PC-9 (cell line): ENCODE measurements at regions not wholly inside any gene's neighbourhood (a gene's known extent, or its start where the extent isn't known, plus 50 kb on each side); places are given as distances from the start of the nearest gene placed in this dataset.

ENCODE experiments used
- BruUV-seq: library from RNA; stranded (reverse); fragments of 400-500 nt; replicated peaks from 2 replicates; lab custom pipeline; 2021; lab: Mats Ljungman, UMichigan
- CTCF ChIA-PET: fragments of 300-600 bp; sonication (Branson Sonifier 250); formaldehyde crosslinking; loops from one replicate; lab custom pipeline; 2022; ENCODE audit warnings: antibody characterized with exemption; lab: Charles Lee
- POLR2A ChIA-PET: fragments of 300-600 bp; sonication (Branson Sonifier 250); formaldehyde crosslinking; loops from one replicate; lab custom pipeline; 2022; ENCODE audit warnings: antibody characterized with exemption; ENCODE audit not compliant: unreplicated experiment; lab: Charles Lee
- DNase-seq, 2 experiments: peaks; one replicate each; pipeline versions ENCODE4 v3.0.0 to v3.0.0-alpha.2; 2015 to 2022; ENCODE audit warnings: mixed read lengths in 1 of 2
- H2AFZ ChIP-seq: fragments of 200-600 bp; sonication (generic); 2 replicates; pipeline ENCODE4 v1.8.1; 2017; ENCODE audit warnings: antibody characterized with exemption
- H3F3A ChIP-seq: fragments of 200-600 bp; sonication (generic); 2 replicates; pipeline ENCODE4 v1.8.1; 2017; ENCODE audit warnings: antibody characterized with exemption, mild to moderate bottlenecking, low read depth; ENCODE audit not compliant: insufficient read depth
- H3K27ac ChIP-seq: fragments of 200-600 bp; sonication (generic); 2 replicates; pipeline ENCODE4 v1.6.1; 2016; ENCODE audit warnings: mixed run types
- H3K27me3 ChIP-seq: fragments of 200-600 bp; sonication (generic); 2 replicates; pipeline ENCODE4 v1.6.1; 2016; ENCODE audit warnings: low read depth, mixed run types; ENCODE audit not compliant: insufficient read depth
- H3K36me3 ChIP-seq: fragments of 200-600 bp; sonication (generic); 2 replicates; pipeline ENCODE4 v1.6.1; 2016; ENCODE audit warnings: low read depth, mixed run types
- H3K4me1 ChIP-seq: fragments of 200-600 bp; sonication (generic); replicated peaks from 2 replicates; pipeline ENCODE4 v1.6.1; 2016; ENCODE audit warnings: mixed run types; ENCODE audit not compliant: insufficient read depth
- H3K4me2 ChIP-seq: fragments of 200-600 bp; sonication (generic); 2 replicates; pipeline ENCODE4 v1.6.1; 2017; ENCODE audit warnings: mixed run types
- H3K4me3 ChIP-seq: fragments of 200-600 bp; sonication (generic); 2 replicates; pipeline ENCODE4 v1.6.1; 2016; ENCODE audit warnings: mixed run types
- H3K79me2 ChIP-seq: fragments of 200-600 bp; sonication (generic); 2 replicates; pipeline ENCODE4 v1.6.1; 2017; ENCODE audit warnings: low read depth, mixed run types
- H3K9me2 ChIP-seq: fragments of 200-600 bp; sonication (generic); 2 replicates; pipeline ENCODE4 v1.8.1; 2017; ENCODE audit warnings: mild to moderate bottlenecking; ENCODE audit not compliant: insufficient read depth
- H3K9me3 ChIP-seq: fragments of 200-600 bp; sonication (generic); 2 replicates; pipeline ENCODE4 v1.8.1; 2016; ENCODE audit warnings: low read depth; ENCODE audit not compliant: insufficient read depth
- H4K20me1 ChIP-seq: fragments of 200-600 bp; sonication (generic); 2 replicates; pipeline ENCODE4 v1.8.1; 2017; ENCODE audit not compliant: insufficient read depth
- EZH2 ChIP-seq: fragments of 200-600 bp; sonication (generic); IDR thresholded peaks from 2 replicates; pipeline ENCODE4 v1.8.0; 2017; ENCODE audit warnings: antibody characterized with exemption, low read depth
- intact Hi-C: fragments of 100-400 bp; cut with micrococcal nuclease; formaldehyde crosslinking; loops from one replicate; pipeline ENCODE4 v1.10.0; 2022; ENCODE audit not compliant: unreplicated experiment
- TF ChIP-seq, protein P1 (sequence below): fragments of 200-600 bp; sonication (generic); conservative IDR thresholded peaks from 2 replicates; pipeline ENCODE4 v1.6.1; 2017; ENCODE audit warnings: mixed run types, antibody characterized with exemption, mild to moderate bottlenecking, moderate library complexity

DNA sequence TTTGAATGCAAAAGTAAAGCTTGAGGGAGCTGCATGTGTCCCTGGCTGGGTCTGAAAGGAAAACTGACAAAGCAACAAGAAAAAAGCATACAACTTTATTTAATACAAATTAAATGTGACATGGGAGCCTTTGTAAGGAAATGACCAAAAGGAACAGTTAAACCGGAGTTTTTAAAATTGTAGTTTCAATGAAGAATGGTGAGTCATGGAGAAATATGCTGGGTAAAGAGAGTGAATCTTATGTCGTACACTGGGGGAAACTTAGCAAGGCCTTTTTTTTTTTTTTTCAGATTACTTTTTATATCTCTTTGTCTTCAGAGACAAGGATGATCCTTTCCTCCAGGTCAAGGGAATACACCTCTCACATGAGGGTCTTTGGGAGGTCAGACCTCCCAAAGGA, 50.1 kb upstream of the FBXL17 start:
- DNase-seq = no peak
- no peak for TF ChIP-seq EZH2
- TF ChIP-seq, protein P1, sequence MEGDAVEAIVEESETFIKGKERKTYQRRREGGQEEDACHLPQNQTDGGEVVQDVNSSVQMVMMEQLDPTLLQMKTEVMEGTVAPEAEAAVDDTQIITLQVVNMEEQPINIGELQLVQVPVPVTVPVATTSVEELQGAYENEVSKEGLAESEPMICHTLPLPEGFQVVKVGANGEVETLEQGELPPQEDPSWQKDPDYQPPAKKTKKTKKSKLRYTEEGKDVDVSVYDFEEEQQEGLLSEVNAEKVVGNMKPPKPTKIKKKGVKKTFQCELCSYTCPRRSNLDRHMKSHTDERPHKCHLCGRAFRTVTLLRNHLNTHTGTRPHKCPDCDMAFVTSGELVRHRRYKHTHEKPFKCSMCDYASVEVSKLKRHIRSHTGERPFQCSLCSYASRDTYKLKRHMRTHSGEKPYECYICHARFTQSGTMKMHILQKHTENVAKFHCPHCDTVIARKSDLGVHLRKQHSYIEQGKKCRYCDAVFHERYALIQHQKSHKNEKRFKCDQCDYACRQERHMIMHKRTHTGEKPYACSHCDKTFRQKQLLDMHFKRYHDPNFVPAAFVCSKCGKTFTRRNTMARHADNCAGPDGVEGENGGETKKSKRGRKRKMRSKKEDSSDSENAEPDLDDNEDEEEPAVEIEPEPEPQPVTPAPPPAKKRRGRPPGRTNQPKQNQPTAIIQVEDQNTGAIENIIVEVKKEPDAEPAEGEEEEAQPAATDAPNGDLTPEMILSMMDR = no peak
- Histone ChIP-seq H3K4me3 (no peak overlapping the region), H3K4me1 (0 out of 2 replicates have a peak, but pooled peaks cover 4% of the 10 kb centered on the region), H3K27ac (no peak overlapping the region), H3F3A (no peaks in the 10 kb centered on the region), H3K4me2 (peak overlapping the region; percentile 14; the same call in 1 of the 2 replicates), H3K79me2 (no peaks in the 10 kb centered on the region), H3K36me3 (no peaks in the 10 kb centered on the region), H3K9me3 (no peaks in the 10 kb centered on the region), H3K9me2 (no peaks in the 10 kb centered on the region; the same call in 1 of the 2 replicates), H3K27me3 (no peaks in the 10 kb centered on the region), H4K20me1 (no peaks in the 10 kb centered on the region), H2AFZ (peak overlapping the region; percentile 54; the same call in 1 of the 2 replicates)
- intact Hi-C loops = no loop called here
- POLR2A ChIA-PET = no interaction called here
- BruUV-seq = no TSS peak
- CTCF ChIA-PET = no interaction called here
